Karpas-422 (cell line): ENCODE measurements at regions not wholly inside any gene's neighbourhood (a gene's known extent, or its start where the extent isn't known, plus 50 kb on each side); places are given as distances from the start of the nearest gene placed in this dataset.

Experiments used
- DNase-seq: peaks from one replicate; pipeline ENCODE4 v3.0.0-alpha.2; 2015
- H2AFZ ChIP-seq: fragments of 200-600 bp; sonication (generic); 2 replicates; pipeline ENCODE4 v1.6.1; 2014; ENCODE audit warnings: antibody characterized with exemption, low read length, mixed read lengths
- H3K27ac ChIP-seq: fragments of 200-600 bp; sonication (generic); 2 replicates; pipeline ENCODE4 v1.5.1; 2014; ENCODE audit warnings: mild to moderate bottlenecking, low read length, moderate library complexity
- H3K27me3 ChIP-seq: fragments of 200-600 bp; sonication (generic); 2 replicates; pipeline ENCODE4 v1.6.1; 2014; ENCODE audit warnings: low read length, mixed read lengths
- H3K36me3 ChIP-seq: fragments of 200-600 bp; sonication (generic); 2 replicates; pipeline ENCODE4 v1.6.1; 2014; ENCODE audit warnings: low read length, mixed read lengths; ENCODE audit not compliant: insufficient read depth
- H3K4me1 ChIP-seq: fragments of 200-600 bp; sonication (generic); 2 replicates; pipeline ENCODE4 v1.6.1; 2014; ENCODE audit warnings: mild to moderate bottlenecking, low read length, mixed read lengths
- H3K4me2 ChIP-seq: fragments of 200-600 bp; sonication (generic); 2 replicates; pipeline ENCODE4 v1.6.1; 2014; ENCODE audit warnings: low read length, low read depth, mild to moderate bottlenecking; ENCODE audit not compliant: poor library complexity, severe bottlenecking
- H3K4me3 ChIP-seq: fragments of 200-600 bp; sonication (generic); 2 replicates; pipeline ENCODE4 v1.5.1; 2014; ENCODE audit warnings: mild to moderate bottlenecking, antibody characterized with exemption, low read length, mixed read lengths
- H3K79me2 ChIP-seq: fragments of 200-600 bp; sonication (generic); 2 replicates; pipeline ENCODE4 v1.6.1; 2014; ENCODE audit warnings: mild to moderate bottlenecking, low read length, mixed read lengths
- H3K9ac ChIP-seq: fragments of 200-600 bp; sonication (generic); 2 replicates; pipeline ENCODE4 v1.6.0; 2014; ENCODE audit warnings: low read length
- H3K9me2 ChIP-seq: fragments of 200-600 bp; sonication (generic), shearing (Covaris generic); replicated peaks from 2 replicates; pipeline ENCODE4 v1.6.0; 2014; ENCODE audit warnings: mild to moderate bottlenecking, low read length, moderate library complexity; ENCODE audit not compliant: insufficient read depth
- H3K9me3 ChIP-seq: fragments of 300-700, 200-600 bp; sonication (generic); 2 replicates; pipeline ENCODE4 v1.6.1; 2014; ENCODE audit warnings: low read length, mixed read lengths
- H4K20me1 ChIP-seq: fragments of 200-600 bp; sonication (generic); 2 replicates; pipeline ENCODE4 v1.6.1; 2014; ENCODE audit warnings: mild to moderate bottlenecking, antibody characterized with exemption, low read length, low read depth; ENCODE audit not compliant: insufficient read depth

- H3K27ac ChIP-seq: no peak overlapping the region
- no peaks in the 10 kb centered on the region for H3K9me2 ChIP-seq
- H3K9me3 ChIP-seq: no peaks in the 10 kb centered on the region
- no peaks in the 10 kb centered on the region for H3K36me3 ChIP-seq
- no peak overlapping the region for H3K4me3 ChIP-seq
- no peak for DNase-seq
- no peak overlapping the region for H3K4me2 ChIP-seq
- H3K27me3 ChIP-seq: no peaks in the 10 kb centered on the region
- no peaks in the 10 kb centered on the region for H4K20me1 ChIP-seq
- H2AFZ ChIP-seq: no peak overlapping the region
- no peaks in the 10 kb centered on the region for H3K79me2 ChIP-seq
- H3K4me1 ChIP-seq: peaks cover 7% of the 10 kb centered on the region; the same call in 1 of the 2 replicates
- no peak overlapping the region for H3K9ac ChIP-seq
Measured at GRCh38 chr3:126263971-126264370, 83.6 kb upstream of the ALDH1L1 start.

- no peaks in the 10 kb centered on the region for H3K9me3 ChIP-seq
- no peaks in the 10 kb centered on the region for H3K36me3 ChIP-seq
- H3K4me1 ChIP-seq: peaks cover 7% of the 10 kb centered on the region; the same call in 1 of the 2 replicates
- no peaks in the 10 kb centered on the region for H3K27me3 ChIP-seq
- no peak overlapping the region for H3K27ac ChIP-seq
- no peaks in the 10 kb centered on the region for H4K20me1 ChIP-seq
- H3K4me3 ChIP-seq: no peak overlapping the region
- DNase-seq: no peak
- no peaks in the 10 kb centered on the region for H3K9me2 ChIP-seq
- H2AFZ ChIP-seq: no peak overlapping the region
- H3K79me2 ChIP-seq: no peaks in the 10 kb centered on the region
- H3K9ac ChIP-seq: no peak overlapping the region
- no peak overlapping the region for H3K4me2 ChIP-seq
Measured at GRCh38 chr3:126263539-126263938, 83.2 kb upstream of the ALDH1L1 start.

GRCh38 chr3:126262227-126262626, 81.8 kb upstream of the ALDH1L1 start:
- Histone ChIP-seq H3K27ac (no peak overlapping the region), H2AFZ (no peak overlapping the region), H3K4me2 (no peak overlapping the region), H3K4me1 (peaks cover 10% of the 10 kb centered on the region; the same call in 1 of the 2 replicates), H3K9ac (no peak overlapping the region), H3K4me3 (no peak overlapping the region), H3K9me2 (no peaks in the 10 kb centered on the region), H3K9me3 (no peaks in the 10 kb centered on the region), H3K27me3 (no peaks in the 10 kb centered on the region), H3K79me2 (no peaks in the 10 kb centered on the region), H3K36me3 (no peaks in the 10 kb centered on the region), H4K20me1 (no peaks in the 10 kb centered on the region)
- DNase-seq: no peak

- Histone ChIP-seq H3K9me3 (no peaks in the 10 kb centered on the region), H3K9me2 (no peaks in the 10 kb centered on the region), H3K4me3 (no peak overlapping the region), H3K4me1 (peaks cover 10% of the 10 kb centered on the region; the same call in 1 of the 2 replicates), H3K27ac (no peak overlapping the region; the same call in 1 of the 2 replicates), H3K36me3 (no peaks in the 10 kb centered on the region), H3K9ac (peak overlapping the region; percentile 59; the same call in 1 of the 2 replicates), H3K27me3 (no peaks in the 10 kb centered on the region), H3K79me2 (no peaks in the 10 kb centered on the region), H4K20me1 (no peaks in the 10 kb centered on the region), H2AFZ (no peak overlapping the region; the same call in 1 of the 2 replicates), H3K4me2 (no peak overlapping the region)
- DNase-seq: peak; percentile 75
Measured at GRCh38 chr3:126261037-126261436, 80.7 kb upstream of the ALDH1L1 start.

- no peak overlapping the region for H3K27ac ChIP-seq
- H3K4me2 ChIP-seq: no peak overlapping the region
- DNase-seq: peak; percentile 56
Measured at GRCh38 chr3:126259411-126260391, 79.3 kb upstream of the ALDH1L1 start.

GRCh38 chr3:126258670-126259069, 78.3 kb upstream of the ALDH1L1 start:
- Histone ChIP-seq H3K27ac (no peak overlapping the region), H3K4me2 (no peak overlapping the region)

More at GRCh38 chr3:126259411-126260391, 79.3 kb upstream of the ALDH1L1 start:
- Histone ChIP-seq H3K79me2 (no peaks in the 10 kb centered on the region), H3K36me3 (no peaks in the 10 kb centered on the region), H3K9me3 (no peaks in the 10 kb centered on the region), H3K9ac (no peak overlapping the region), H4K20me1 (no peaks in the 10 kb centered on the region), H3K4me1 (peaks cover 10% of the 10 kb centered on the region; the same call in 1 of the 2 replicates), H3K27me3 (no peaks in the 10 kb centered on the region), H3K4me3 (no peak overlapping the region), H2AFZ (no peak overlapping the region), H3K9me2 (no peaks in the 10 kb centered on the region)

GRCh38 chr3:126257984-126258383, 77.6 kb upstream of the ALDH1L1 start:
- Histone ChIP-seq H3K27ac (no peak overlapping the region), H3K4me3 (no peak overlapping the region), H3K9me2 (no peaks in the 10 kb centered on the region), H2AFZ (no peak overlapping the region), H3K9ac (no peak overlapping the region), H3K9me3 (no peaks in the 10 kb centered on the region), H3K27me3 (no peaks in the 10 kb centered on the region), H3K4me2 (no peak overlapping the region), H3K36me3 (no peaks in the 10 kb centered on the region), H3K79me2 (no peaks in the 10 kb centered on the region), H3K4me1 (peaks cover 10% of the 10 kb centered on the region; the same call in 1 of the 2 replicates), H4K20me1 (no peaks in the 10 kb centered on the region)
- no peak for DNase-seq

More at GRCh38 chr3:126258670-126259069, 78.3 kb upstream of the ALDH1L1 start:
- H3K4me3 ChIP-seq: no peak overlapping the region
- H2AFZ ChIP-seq: no peak overlapping the region
- peak; percentile 62 for DNase-seq
- H3K9ac ChIP-seq: no peak overlapping the region
- no peaks in the 10 kb centered on the region for H3K9me3 ChIP-seq
- H3K27me3 ChIP-seq: no peaks in the 10 kb centered on the region
- H3K36me3 ChIP-seq: no peaks in the 10 kb centered on the region
- H3K9me2 ChIP-seq: no peaks in the 10 kb centered on the region
- H3K4me1 ChIP-seq: peaks cover 10% of the 10 kb centered on the region; the same call in 1 of the 2 replicates
- H3K79me2 ChIP-seq: no peaks in the 10 kb centered on the region
- H4K20me1 ChIP-seq: no peaks in the 10 kb centered on the region

- H3K9me2 ChIP-seq: no peaks in the 10 kb centered on the region
- no peak overlapping the region for H2AFZ ChIP-seq
- DNase-seq: no peak
- no peak overlapping the region for H3K9ac ChIP-seq
- no peaks in the 10 kb centered on the region for H3K79me2 ChIP-seq
- H3K4me3 ChIP-seq: no peak overlapping the region
- H3K27ac ChIP-seq: no peak overlapping the region
- H3K36me3 ChIP-seq: no peaks in the 10 kb centered on the region
- no peaks in the 10 kb centered on the region for H3K9me3 ChIP-seq
- H3K4me1 ChIP-seq: peaks cover 10% of the 10 kb centered on the region; the same call in 1 of the 2 replicates
- no peaks in the 10 kb centered on the region for H4K20me1 ChIP-seq
- H3K27me3 ChIP-seq: no peaks in the 10 kb centered on the region
- no peak overlapping the region for H3K4me2 ChIP-seq
Measured at GRCh38 chr3:126257174-126257573, 76.8 kb upstream of the ALDH1L1 start.
